DND-41 (cell line): ENCODE measurements at regions not wholly inside any gene's neighbourhood (a gene's known extent, or its start where the extent isn't known, plus 50 kb on each side); places are given as distances from the start of the nearest gene placed in this dataset.

Source experiments
- ATAC-seq: fragments of 200-7000 bp; cut with Tn5 transposase; 3 replicates; pipeline ENCODE4 v1.9.1; 2021; ENCODE audit warnings: low read depth; ENCODE audit not compliant: insufficient read depth
- DNase-seq: peaks from one replicate; pipeline ENCODE4 v3.0.0-alpha.2; 2020
- H2AFZ ChIP-seq: 2 replicates; pipeline ENCODE4 v1.6.0; 2012; ENCODE audit warnings: low read depth, low read length
- H3K27ac ChIP-seq: 2 replicates; pipeline ENCODE4 v1.5.1; 2012; ENCODE audit warnings: low read length, inconsistent platforms
- H3K27me3 ChIP-seq: fragments of 200-600 bp; sonication (generic); 2 replicates; pipeline ENCODE4 v1.6.0; 2012; ENCODE audit warnings: low read length, mild to moderate bottlenecking, inconsistent platforms; ENCODE audit not compliant: insufficient read depth, poor library complexity
- H3K36me3 ChIP-seq: 2 replicates; pipeline ENCODE4 v1.5.1; 2012; ENCODE audit warnings: low read length, inconsistent platforms; ENCODE audit not compliant: insufficient read depth
- H3K4me1 ChIP-seq: 2 replicates; pipeline ENCODE4 v1.5.1; 2012; ENCODE audit warnings: mild to moderate bottlenecking, low read length; ENCODE audit not compliant: insufficient read depth
- H3K4me2 ChIP-seq: 2 replicates; pipeline ENCODE4 v1.6.0; 2012; ENCODE audit warnings: mild to moderate bottlenecking, moderate library complexity, low read length, inconsistent platforms; ENCODE audit not compliant: insufficient read depth
- H3K4me3 ChIP-seq, 2 experiments: fragments of 200-600 bp in 1 of 2; shearing (Covaris generic) in 1 of 2; 2 replicates each; pipeline ENCODE4 v1.5.1; 2012 to 2016; ENCODE audit warnings: inconsistent platforms in 2 of 2, low read length in 2 of 2, mild to moderate bottlenecking in 2 of 2, low read depth in 1 of 2, moderate library complexity in 1 of 2
- H3K79me2 ChIP-seq: 2 replicates; pipeline ENCODE4 v1.6.0; 2012; ENCODE audit warnings: low read length, inconsistent platforms; ENCODE audit not compliant: insufficient read depth
- H3K9ac ChIP-seq: 2 replicates; pipeline ENCODE4 v1.6.0; 2012; ENCODE audit warnings: low read depth, mild to moderate bottlenecking, inconsistent platforms, low read length, moderate library complexity
- H3K9me3 ChIP-seq: 2 replicates; pipeline ENCODE4 v1.5.1; 2012; ENCODE audit warnings: low read length, moderate library complexity, mild to moderate bottlenecking, inconsistent platforms; ENCODE audit not compliant: insufficient read depth, severe bottlenecking
- H4K20me1 ChIP-seq: 2 replicates; pipeline ENCODE4 v1.6.0; 2012; ENCODE audit warnings: low read length; ENCODE audit not compliant: insufficient read depth
- CTCF ChIP-seq: IDR thresholded peaks from 2 replicates; pipeline ENCODE4 v1.5.1; 2012; ENCODE audit warnings: borderline replicate concordance, low read length, moderate library complexity, mild to moderate bottlenecking; ENCODE audit not compliant: poor library complexity, severe bottlenecking; ENCODE audit errors: extremely low read depth
- EZH2 ChIP-seq: IDR thresholded peaks from 3 replicates; pipeline ENCODE4 v1.6.1; 2012; ENCODE audit warnings: borderline replicate concordance, low read depth, mild to moderate bottlenecking, moderate library complexity, low read length, inconsistent platforms; ENCODE audit not compliant: severe bottlenecking

GRCh38 chr13:109959903-109960302, 173.5 kb upstream of the IRS2 start:
- H3K27ac ChIP-seq: no peak overlapping the region
- no peaks in the 10 kb centered on the region for H3K79me2 ChIP-seq
- no peaks in the 10 kb centered on the region for H3K27me3 ChIP-seq
- no peak for DNase-seq
- no peak overlapping the region for H3K4me3 ChIP-seq
- TF ChIP-seq EZH2 (no peak), CTCF (no peak)
- H3K9me3 ChIP-seq: peaks cover 4% of the 10 kb centered on the region
- H2AFZ ChIP-seq: no peak overlapping the region
- no peak for ATAC-seq
- no peaks in the 10 kb centered on the region for H4K20me1 ChIP-seq
- H3K4me2 ChIP-seq: no peak overlapping the region
- H3K9ac ChIP-seq: no peak overlapping the region
- H3K4me1 ChIP-seq: peaks cover 19% of the 10 kb centered on the region
- H3K36me3 ChIP-seq: no peaks in the 10 kb centered on the region

- DNase-seq (no peak), ATAC-seq (no peak)
- no peak overlapping the region for H2AFZ ChIP-seq
- H3K9me3 ChIP-seq: peaks cover 4% of the 10 kb centered on the region
- no peak overlapping the region for H3K4me3 ChIP-seq
- H3K4me2 ChIP-seq: no peak overlapping the region
- TF ChIP-seq EZH2: no peak
- no peak for TF ChIP-seq CTCF
- H3K9ac ChIP-seq: no peak overlapping the region
- H3K79me2 ChIP-seq: no peaks in the 10 kb centered on the region
- H4K20me1 ChIP-seq: no peaks in the 10 kb centered on the region
- no peaks in the 10 kb centered on the region for H3K36me3 ChIP-seq
- H3K27ac ChIP-seq: no peak overlapping the region
- no peaks in the 10 kb centered on the region for H3K27me3 ChIP-seq
- no peaks in the 10 kb centered on the region for H3K4me1 ChIP-seq
Observed at GRCh38 chr13:109957875-109958274, 171.5 kb upstream of the IRS2 start.

- ATAC-seq: no peak
- H4K20me1 ChIP-seq: no peaks in the 10 kb centered on the region
- no peaks in the 10 kb centered on the region for H3K4me1 ChIP-seq
- H3K4me2 ChIP-seq: no peak overlapping the region
- DNase-seq: no peak
- no peak overlapping the region for H3K27ac ChIP-seq
- no peak overlapping the region for H2AFZ ChIP-seq
- H3K79me2 ChIP-seq: no peaks in the 10 kb centered on the region
- H3K36me3 ChIP-seq: no peaks in the 10 kb centered on the region
- TF ChIP-seq CTCF: no peak
- no peak for TF ChIP-seq EZH2
- no peak overlapping the region for H3K9ac ChIP-seq
- peaks cover 4% of the 10 kb centered on the region for H3K9me3 ChIP-seq
- H3K4me3 ChIP-seq: no peak overlapping the region
- no peaks in the 10 kb centered on the region for H3K27me3 ChIP-seq
Observed at GRCh38 chr13:109955598-109955997, 169.2 kb upstream of the IRS2 start.

GRCh38 chr13:109954441-109954840, 168.1 kb upstream of the IRS2 start:
- no peak overlapping the region for H3K4me2 ChIP-seq
- H3K4me3 ChIP-seq: no peak overlapping the region
- H3K79me2 ChIP-seq: no peaks in the 10 kb centered on the region
- TF ChIP-seq EZH2 (no peak), CTCF (no peak)
- DNase-seq (no peak), ATAC-seq (no peak)
- peaks cover 4% of the 10 kb centered on the region for H3K9me3 ChIP-seq
- H4K20me1 ChIP-seq: no peaks in the 10 kb centered on the region
- H3K36me3 ChIP-seq: no peaks in the 10 kb centered on the region
- no peak overlapping the region for H3K9ac ChIP-seq
- H2AFZ ChIP-seq: no peak overlapping the region
- H3K27me3 ChIP-seq: no peaks in the 10 kb centered on the region
- H3K4me1 ChIP-seq: no peaks in the 10 kb centered on the region
- H3K27ac ChIP-seq: no peak overlapping the region
